Endodermal cell (in vitro differentiated cells): ENCODE measurements at regions not wholly inside any gene's neighbourhood (a gene's known extent, or its start where the extent isn't known, plus 50 kb on each side); places are given as distances from the start of the nearest gene placed in this dataset.

Source experiments
- DNase-seq: peaks from one replicate; pipeline ENCODE4 v3.0.0-alpha.2; 2017
- H3K27ac ChIP-seq: 2 replicates; pipeline ENCODE4 v1.5.1; 2013; ENCODE audit warnings: mild to moderate bottlenecking, low read depth, low read length, moderate library complexity
- H3K27me3 ChIP-seq: 2 replicates; pipeline ENCODE4 v1.6.1; 2013; ENCODE audit warnings: mild to moderate bottlenecking, low read length, moderate library complexity; ENCODE audit not compliant: insufficient read depth, control insufficient read depth, poor library complexity, severe bottlenecking
- H3K36me3 ChIP-seq: 2 replicates; pipeline ENCODE4 v1.7.0; 2013; ENCODE audit warnings: mild to moderate bottlenecking, low read length, moderate library complexity; ENCODE audit not compliant: control insufficient read depth, insufficient read depth
- H3K4me1 ChIP-seq: one replicate; pipeline ENCODE4 v1.7.0; 2013; ENCODE audit warnings: low read length; ENCODE audit not compliant: control insufficient read depth, insufficient read depth
- H3K4me3 ChIP-seq: 2 replicates; pipeline ENCODE4 v1.5.1; 2013; ENCODE audit warnings: mild to moderate bottlenecking, low read length, moderate library complexity
- H3K9ac ChIP-seq: 2 replicates; pipeline ENCODE4 v1.6.1; 2013; ENCODE audit warnings: mild to moderate bottlenecking, low read length, moderate library complexity; ENCODE audit not compliant: poor library complexity, severe bottlenecking; ENCODE audit errors: extremely low read depth
- H3K9me3 ChIP-seq: 2 replicates; pipeline ENCODE4 v1.6.1; 2013; ENCODE audit warnings: mild to moderate bottlenecking, low read length, moderate library complexity; ENCODE audit not compliant: control insufficient read depth
- H3K27ac Mint-ChIP-seq: 2 replicates; pipeline ENCODE4 v1.8.0; 2020; ENCODE audit warnings: mixed read lengths
- H3K27me3 Mint-ChIP-seq: 2 replicates; pipeline ENCODE4 v1.8.0; 2021; ENCODE audit warnings: mild to moderate bottlenecking, mixed read lengths; ENCODE audit not compliant: insufficient read depth
- H3K36me3 Mint-ChIP-seq: 2 replicates; pipeline ENCODE4 v1.8.0; 2020; ENCODE audit warnings: low read depth, mixed read lengths
- H3K4me1 Mint-ChIP-seq: 2 replicates; pipeline ENCODE4 v1.8.0; 2020; ENCODE audit warnings: mixed read lengths
- H3K4me3 Mint-ChIP-seq: 2 replicates; pipeline ENCODE4 v1.8.0; 2020; ENCODE audit warnings: mild to moderate bottlenecking, moderate library complexity, mixed read lengths
- H3K9me3 Mint-ChIP-seq: 2 replicates; pipeline ENCODE4 v1.8.0; 2020; ENCODE audit warnings: mild to moderate bottlenecking, mixed read lengths
- CTCF ChIP-seq: fragments of 200-600 bp; sonication (generic); conservative IDR thresholded peaks from 2 replicates; pipeline ENCODE4 v1.5.0; 2021; ENCODE audit warnings: antibody characterized with exemption, mild to moderate bottlenecking
- WGBS, 2 experiments: methylation state at CpG; one replicate each; pipeline versions ENCODE4 v1.1.5 to v1.1.7; 2013; ENCODE audit warnings: missing lambda C conversion rate in 2 of 2, mixed read lengths in 1 of 2; ENCODE audit not compliant: insufficient coverage in 1 of 2, insufficient read length in 1 of 2; 5-methylcytosine and 5-hydroxymethylcytosine counted together

- Mint-ChIP-seq H3K4me3 (no peak overlapping the region), H3K4me1 (peaks cover 5% of the 10 kb centered on the region)
- WGBS, 2 experiments = 80 to 86% methylated on average over 1 to 2 of the region's 2 CpGs
These were observed 328.0 kb upstream of the TMTC1 start for GRCh38 chr12:30111719-30112118.

GRCh38 chr12:30110958-30111586 is 327.3 kb upstream of the TMTC1 start:
- Histone ChIP-seq H3K27me3 (no peaks in the 10 kb centered on the region), H3K27ac (no peak overlapping the region), H3K9ac (no peak overlapping the region), H3K36me3 (no peaks in the 10 kb centered on the region), H3K4me1 (peaks cover under 1% of the 10 kb centered on the region), H3K4me3 (no peak overlapping the region), H3K9me3 (peaks cover 4% of the 10 kb centered on the region)
- Mint-ChIP-seq H3K27me3 (no peaks in the 10 kb centered on the region), H3K27ac (no peak overlapping the region), H3K4me1 (no peaks in the 10 kb centered on the region), H3K36me3 (no peaks in the 10 kb centered on the region), H3K9me3 (peaks cover 27% of the 10 kb centered on the region), H3K4me3 (no peak overlapping the region)
- TF ChIP-seq CTCF = no peak
- WGBS, 2 experiments = 88 to 93% methylated on average over 4 to 6 of the region's 6 CpGs
- DNase-seq = no peak

More at GRCh38 chr12:30111719-30112118, 328.0 kb upstream of the TMTC1 start:
- Histone ChIP-seq H3K4me1 (peaks cover 6% of the 10 kb centered on the region), H3K27ac (no peak overlapping the region), H3K9me3 (peaks cover 4% of the 10 kb centered on the region), H3K9ac (no peak overlapping the region), H3K27me3 (no peaks in the 10 kb centered on the region), H3K4me3 (no peak overlapping the region), H3K36me3 (no peaks in the 10 kb centered on the region)
- H3K27me3 Mint-ChIP-seq = no peaks in the 10 kb centered on the region
- TF ChIP-seq CTCF = no peak
- H3K36me3 Mint-ChIP-seq = no peaks in the 10 kb centered on the region
- no peak for DNase-seq
- no peak overlapping the region for H3K27ac Mint-ChIP-seq
- peaks cover 27% of the 10 kb centered on the region for H3K9me3 Mint-ChIP-seq

GRCh38 chr12:30110498-30110897 is 326.8 kb upstream of the TMTC1 start:
- no peak for TF ChIP-seq CTCF
- Histone ChIP-seq H3K4me3 (no peak overlapping the region), H3K4me1 (no peaks in the 10 kb centered on the region), H3K27me3 (no peaks in the 10 kb centered on the region), H3K9me3 (peaks cover 4% of the 10 kb centered on the region), H3K27ac (no peak overlapping the region), H3K9ac (no peak overlapping the region), H3K36me3 (no peaks in the 10 kb centered on the region)
- WGBS, 2 experiments = 91% methylated on average over 22 of the region's 22 CpGs; no CpG with 5 or more reads in 1 of the 2 experiments
- no peaks in the 10 kb centered on the region for H3K36me3 Mint-ChIP-seq
- no peaks in the 10 kb centered on the region for H3K4me1 Mint-ChIP-seq
- H3K4me3 Mint-ChIP-seq = no peak overlapping the region
- H3K27ac Mint-ChIP-seq = no peak overlapping the region
- peaks cover 27% of the 10 kb centered on the region for H3K9me3 Mint-ChIP-seq
- DNase-seq = no peak
- no peaks in the 10 kb centered on the region for H3K27me3 Mint-ChIP-seq
